Osteoblast (primary cell): ENCODE measurements at regions not wholly inside any gene's neighbourhood (a gene's known extent, or its start where the extent isn't known, plus 50 kb on each side); places are given as distances from the start of the nearest gene placed in this dataset.

ENCODE experiments used
- DNase-seq: peaks from one replicate; pipeline ENCODE4 v3.0.0; 2011; ENCODE audit warnings: low spot score, mixed read lengths; ENCODE audit not compliant: insufficient read length; ENCODE audit errors: missing footprints
- H2AFZ ChIP-seq: 2 replicates; pipeline ENCODE4 v1.6.0; 2011; ENCODE audit warnings: mild to moderate bottlenecking, low read length
- H3K27ac ChIP-seq: 2 replicates; pipeline ENCODE4 v1.5.1; 2011; ENCODE audit warnings: mild to moderate bottlenecking, low read depth, low read length, moderate library complexity
- H3K27me3 ChIP-seq: 2 replicates; pipeline ENCODE4 v1.6.0; 2012; ENCODE audit warnings: mild to moderate bottlenecking, control low read depth, inconsistent platforms, low read length, moderate library complexity; ENCODE audit not compliant: insufficient read depth
- H3K36me3 ChIP-seq: 2 replicates; pipeline ENCODE4 v1.5.1; 2011; ENCODE audit warnings: mild to moderate bottlenecking, low read length, control low read depth, moderate library complexity; ENCODE audit not compliant: insufficient read depth
- H3K4me1 ChIP-seq: 2 replicates; pipeline ENCODE4 v1.5.1; 2011; ENCODE audit warnings: mild to moderate bottlenecking, low read length, control low read depth, moderate library complexity; ENCODE audit not compliant: insufficient read depth
- H3K4me2 ChIP-seq: 2 replicates; pipeline ENCODE4 v1.6.0; 2011; ENCODE audit warnings: mild to moderate bottlenecking, low read length; ENCODE audit not compliant: insufficient read depth
- H3K4me3 ChIP-seq: fragments of 200-600 bp; sonication (generic); 3 replicates; pipeline ENCODE4 v1.5.1; 2012; ENCODE audit warnings: mild to moderate bottlenecking, low read length, inconsistent platforms; ENCODE audit not compliant: insufficient read depth
- H3K79me2 ChIP-seq: 2 replicates; pipeline ENCODE4 v1.6.0; 2012; ENCODE audit warnings: mild to moderate bottlenecking, low read length, control low read depth, inconsistent platforms; ENCODE audit not compliant: insufficient read depth
- H3K9me3 ChIP-seq: 2 replicates; pipeline ENCODE4 v1.5.1; 2011; ENCODE audit warnings: low read depth, low read length, control low read depth
- H4K20me1 ChIP-seq: 2 replicates; pipeline ENCODE4 v1.6.0; 2012; ENCODE audit warnings: mild to moderate bottlenecking, low read length, control low read depth; ENCODE audit not compliant: insufficient read depth
- TF ChIP-seq, protein P1 (sequence below): IDR thresholded peaks from 2 replicates; pipeline ENCODE4 v1.5.1; 2011; ENCODE audit warnings: mild to moderate bottlenecking, low read depth, low read length, moderate library complexity; ENCODE audit errors: extremely low read depth

DNA sequence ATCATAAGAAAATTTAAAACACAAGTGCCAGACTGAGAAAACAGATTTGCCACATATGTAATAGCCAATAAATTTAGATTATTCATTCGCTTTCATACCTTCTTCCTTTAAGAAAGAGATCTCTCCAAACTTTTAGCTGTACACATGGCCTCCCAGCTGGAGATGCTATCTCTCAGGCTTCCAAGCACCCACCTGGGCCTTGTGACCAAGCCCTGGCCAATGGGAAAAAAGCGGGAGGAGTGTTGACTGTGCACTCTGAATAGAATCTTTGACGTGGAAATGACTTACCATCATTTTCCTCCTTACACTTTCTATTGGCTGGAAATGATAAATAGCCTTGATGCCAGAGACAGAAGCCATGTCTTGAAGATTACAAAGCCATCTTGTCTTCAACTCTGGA, 1106.6 kb downstream of the TBL1XR1 start:
- no peak overlapping the region for H3K27ac ChIP-seq
- no peaks in the 10 kb centered on the region for H3K27me3 ChIP-seq
- H2AFZ ChIP-seq, result no peak overlapping the region
- TF ChIP-seq, protein P1, sequence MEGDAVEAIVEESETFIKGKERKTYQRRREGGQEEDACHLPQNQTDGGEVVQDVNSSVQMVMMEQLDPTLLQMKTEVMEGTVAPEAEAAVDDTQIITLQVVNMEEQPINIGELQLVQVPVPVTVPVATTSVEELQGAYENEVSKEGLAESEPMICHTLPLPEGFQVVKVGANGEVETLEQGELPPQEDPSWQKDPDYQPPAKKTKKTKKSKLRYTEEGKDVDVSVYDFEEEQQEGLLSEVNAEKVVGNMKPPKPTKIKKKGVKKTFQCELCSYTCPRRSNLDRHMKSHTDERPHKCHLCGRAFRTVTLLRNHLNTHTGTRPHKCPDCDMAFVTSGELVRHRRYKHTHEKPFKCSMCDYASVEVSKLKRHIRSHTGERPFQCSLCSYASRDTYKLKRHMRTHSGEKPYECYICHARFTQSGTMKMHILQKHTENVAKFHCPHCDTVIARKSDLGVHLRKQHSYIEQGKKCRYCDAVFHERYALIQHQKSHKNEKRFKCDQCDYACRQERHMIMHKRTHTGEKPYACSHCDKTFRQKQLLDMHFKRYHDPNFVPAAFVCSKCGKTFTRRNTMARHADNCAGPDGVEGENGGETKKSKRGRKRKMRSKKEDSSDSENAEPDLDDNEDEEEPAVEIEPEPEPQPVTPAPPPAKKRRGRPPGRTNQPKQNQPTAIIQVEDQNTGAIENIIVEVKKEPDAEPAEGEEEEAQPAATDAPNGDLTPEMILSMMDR, result no peak
- no peaks in the 10 kb centered on the region for H3K9me3 ChIP-seq
- no peak overlapping the region for H3K4me3 ChIP-seq
- no peaks in the 10 kb centered on the region for H3K4me1 ChIP-seq
- no peaks in the 10 kb centered on the region for H3K36me3 ChIP-seq
- H3K4me2 ChIP-seq, result no peak overlapping the region
- no peaks in the 10 kb centered on the region for H3K79me2 ChIP-seq
- H4K20me1 ChIP-seq, result no peaks in the 10 kb centered on the region
- peak; percentile 58 for DNase-seq

DNA sequence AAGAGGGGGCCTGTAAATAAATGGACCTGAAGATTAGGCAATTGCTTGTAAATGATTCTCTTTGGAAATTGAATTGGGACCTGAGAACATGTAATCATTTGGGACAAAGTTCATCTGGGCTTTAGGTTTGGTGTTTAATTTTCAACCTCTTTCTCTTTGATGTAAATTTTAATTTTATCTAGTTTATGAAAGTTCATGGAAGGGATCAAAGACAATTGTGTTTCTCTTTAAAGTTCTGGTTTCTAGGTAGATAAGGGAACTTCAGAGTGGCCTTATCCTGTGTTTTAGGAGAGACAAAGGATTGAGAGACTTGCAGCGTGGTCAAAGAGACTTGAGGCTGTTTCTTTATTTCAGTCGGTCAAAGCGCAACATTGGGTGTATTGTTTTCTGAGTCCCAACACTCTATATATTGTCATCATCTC, 1108.3 kb downstream of the TBL1XR1 start:
- Histone ChIP-seq H3K4me3 (no peak overlapping the region), H3K4me1 (no peaks in the 10 kb centered on the region), H3K9me3 (no peaks in the 10 kb centered on the region), H3K4me2 (no peak overlapping the region), H3K36me3 (no peaks in the 10 kb centered on the region), H3K27me3 (no peaks in the 10 kb centered on the region), H3K79me2 (no peaks in the 10 kb centered on the region), H4K20me1 (no peaks in the 10 kb centered on the region), H3K27ac (no peak overlapping the region), H2AFZ (no peak overlapping the region)
- no peak for DNase-seq
- TF ChIP-seq, protein P1, result no peak

DNA sequence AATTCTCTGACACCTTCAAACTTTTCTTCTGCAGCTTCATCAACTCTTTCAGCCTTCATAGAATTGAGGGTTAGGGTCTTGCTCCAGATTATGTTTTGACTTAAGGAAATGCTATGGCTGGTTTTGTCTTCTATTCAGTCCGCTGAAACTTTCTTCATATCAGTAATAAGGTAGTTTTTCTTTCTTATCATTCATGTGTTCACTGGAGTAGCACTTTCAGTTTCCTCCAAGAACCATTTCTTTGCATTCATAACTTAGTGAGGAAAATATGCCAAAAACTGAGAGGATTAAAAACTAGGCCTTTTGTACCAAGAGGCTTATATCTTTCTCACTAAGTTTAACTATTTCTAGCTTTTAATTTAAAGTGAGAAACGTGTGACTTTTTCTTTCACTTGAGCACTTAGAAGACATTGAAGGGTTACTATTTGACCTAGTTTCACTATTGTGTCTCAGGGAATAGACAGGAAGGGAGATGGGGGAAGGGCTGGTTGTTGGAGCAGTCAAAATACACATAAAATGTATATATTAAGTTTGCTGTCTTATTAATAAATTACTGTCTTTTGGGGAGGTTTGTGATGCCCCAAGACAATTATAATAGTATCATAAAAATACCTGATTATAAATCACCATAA, 1110.1 kb downstream of the TBL1XR1 start:
- Histone ChIP-seq H4K20me1 (no peaks in the 10 kb centered on the region), H3K9me3 (no peaks in the 10 kb centered on the region), H3K4me2 (no peak overlapping the region), H3K27me3 (no peaks in the 10 kb centered on the region), H3K4me3 (no peak overlapping the region), H3K27ac (no peak overlapping the region), H3K36me3 (no peaks in the 10 kb centered on the region), H3K4me1 (no peaks in the 10 kb centered on the region), H3K79me2 (no peaks in the 10 kb centered on the region), H2AFZ (no peak overlapping the region)
- TF ChIP-seq, protein P1, result no peak
- DNase-seq, result no peak

DNA sequence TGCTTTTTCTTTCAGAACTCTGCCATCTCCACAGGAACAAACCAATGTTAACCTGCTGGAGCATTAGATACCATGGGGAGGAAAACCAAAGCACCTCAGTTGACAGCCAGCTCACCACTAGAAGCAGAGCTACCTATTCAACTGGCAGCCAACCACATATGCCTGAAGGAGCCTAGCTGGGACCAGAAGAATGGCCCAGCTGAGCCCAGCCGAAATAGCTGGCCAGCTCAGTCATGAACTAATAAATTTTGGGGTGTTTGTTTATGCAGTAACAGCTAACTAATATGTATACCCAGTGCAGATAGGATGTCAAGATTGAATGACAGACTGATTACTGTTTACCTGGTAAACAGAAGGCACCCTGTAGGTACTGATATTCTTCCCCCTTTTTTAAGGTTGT, 1117.5 kb downstream of the TBL1XR1 start:
- H3K4me2 ChIP-seq, result no peak overlapping the region
- H2AFZ ChIP-seq, result no peak overlapping the region
- no peaks in the 10 kb centered on the region for H3K36me3 ChIP-seq
- H3K4me3 ChIP-seq, result no peak overlapping the region
- H4K20me1 ChIP-seq, result no peaks in the 10 kb centered on the region
- TF ChIP-seq, protein P1, result no peak
- H3K4me1 ChIP-seq, result no peaks in the 10 kb centered on the region
- no peak overlapping the region for H3K27ac ChIP-seq
- no peaks in the 10 kb centered on the region for H3K9me3 ChIP-seq
- H3K27me3 ChIP-seq, result no peaks in the 10 kb centered on the region
- DNase-seq, result no peak
- no peaks in the 10 kb centered on the region for H3K79me2 ChIP-seq
